ENCODE measurements at regions not wholly inside any gene's neighbourhood (a gene's known extent, or its start where the extent isn't known, plus 50 kb on each side); places are given as distances from the start of the nearest gene placed in this dataset.

DNA sequence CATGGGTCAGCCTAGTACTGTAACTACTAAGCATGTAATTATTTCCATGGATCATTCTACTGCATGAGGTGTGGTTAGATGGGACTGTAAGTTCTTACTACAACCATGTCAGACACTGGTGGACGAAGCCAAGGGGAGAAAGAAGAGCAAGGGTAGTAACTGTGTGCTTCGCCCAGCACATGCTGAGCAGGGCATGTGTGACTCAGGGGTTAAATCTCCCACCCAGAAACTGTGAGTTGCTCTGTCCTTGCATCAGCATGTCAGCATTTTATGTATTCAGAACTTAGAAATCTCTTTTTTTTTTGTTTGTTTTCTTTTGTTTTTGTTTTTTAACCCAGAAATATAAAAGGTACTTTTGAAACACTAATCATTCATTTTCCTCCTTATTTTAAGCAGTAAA lies 436.6 kb upstream of the KLF12 start:
- H3K4me2 ChIP-seq (replicated peaks; ENCODE audit: extremely low read depth, low read length, poor library complexity, severe bottlenecking): no peak overlapping the region
- H3K4me3 ChIP-seq (replicated peaks in 1 of 3; ENCODE audit: low read depth in 2 of 3, low read length in 3 of 3): no peak overlapping the region
- WGBS (ENCODE audit: insufficient coverage): no CpG with 5 or more reads among the region's 2 CpGs
- no peak overlapping the region for H3K9ac ChIP-seq (ENCODE audit: insufficient read depth, low read length, poor library complexity, severe bottlenecking)
- peaks cover 2 to 14% of the 10 kb centered on the region in 2 donors for H3K27me3 ChIP-seq (ENCODE audit: control insufficient read depth in 2 of 2, insufficient read depth in 2 of 2, low read length in 2 of 2)
- Mint-ChIP-seq H3K36me3 (no peaks in the 10 kb centered on the region), H3K9me3 (peaks cover 0 to 4% (median 2%) of the 10 kb centered on the region in 7 donors), H3K4me3 (no peak overlapping the region), H3K4me1 (no peaks in the 10 kb centered on the region), H3K27me3 (ENCODE audit: low read depth in 3 of 3) (peaks cover 9 to 14% (median 9%) of the 10 kb centered on the region in 3 donors), H3K27ac (no peak overlapping the region)
- DNase-seq: no peak
- no peaks in the 10 kb centered on the region for H3K4me1 ChIP-seq (ENCODE audit: control insufficient read depth in 1 of 2, insufficient read depth in 2 of 2, low read length in 2 of 2)
- intact Hi-C loops (cut with micrococcal nuclease): no loop called here
- no peaks in the 10 kb centered on the region for H3K79me2 ChIP-seq (ENCODE audit: insufficient read depth, low read length)
- no peaks in the 10 kb centered on the region for H3K36me3 ChIP-seq (replicated peaks in 1 of 2; ENCODE audit: control insufficient read depth in 1 of 2, insufficient read depth in 2 of 2, low read length in 2 of 2)
- H2AFZ ChIP-seq (ENCODE audit: insufficient read depth, low read depth, low read length, poor library complexity, severe bottlenecking): no peak overlapping the region
- no peaks in the 10 kb centered on the region for H4K20me1 ChIP-seq (ENCODE audit: insufficient read depth, low read length)
- TF ChIP-seq, protein P1, sequence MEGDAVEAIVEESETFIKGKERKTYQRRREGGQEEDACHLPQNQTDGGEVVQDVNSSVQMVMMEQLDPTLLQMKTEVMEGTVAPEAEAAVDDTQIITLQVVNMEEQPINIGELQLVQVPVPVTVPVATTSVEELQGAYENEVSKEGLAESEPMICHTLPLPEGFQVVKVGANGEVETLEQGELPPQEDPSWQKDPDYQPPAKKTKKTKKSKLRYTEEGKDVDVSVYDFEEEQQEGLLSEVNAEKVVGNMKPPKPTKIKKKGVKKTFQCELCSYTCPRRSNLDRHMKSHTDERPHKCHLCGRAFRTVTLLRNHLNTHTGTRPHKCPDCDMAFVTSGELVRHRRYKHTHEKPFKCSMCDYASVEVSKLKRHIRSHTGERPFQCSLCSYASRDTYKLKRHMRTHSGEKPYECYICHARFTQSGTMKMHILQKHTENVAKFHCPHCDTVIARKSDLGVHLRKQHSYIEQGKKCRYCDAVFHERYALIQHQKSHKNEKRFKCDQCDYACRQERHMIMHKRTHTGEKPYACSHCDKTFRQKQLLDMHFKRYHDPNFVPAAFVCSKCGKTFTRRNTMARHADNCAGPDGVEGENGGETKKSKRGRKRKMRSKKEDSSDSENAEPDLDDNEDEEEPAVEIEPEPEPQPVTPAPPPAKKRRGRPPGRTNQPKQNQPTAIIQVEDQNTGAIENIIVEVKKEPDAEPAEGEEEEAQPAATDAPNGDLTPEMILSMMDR (IDR thresholded peaks at IDR 0.05): no peak
- no peaks in the 10 kb centered on the region for H3K9me3 ChIP-seq (replicated peaks in 1 of 2; ENCODE audit: control insufficient read depth in 1 of 2, insufficient read depth in 1 of 2, low read length in 2 of 2)
- no peak overlapping the region for H3K27ac ChIP-seq (ENCODE audit: low read depth in 1 of 2, low read length in 2 of 2)

DNA sequence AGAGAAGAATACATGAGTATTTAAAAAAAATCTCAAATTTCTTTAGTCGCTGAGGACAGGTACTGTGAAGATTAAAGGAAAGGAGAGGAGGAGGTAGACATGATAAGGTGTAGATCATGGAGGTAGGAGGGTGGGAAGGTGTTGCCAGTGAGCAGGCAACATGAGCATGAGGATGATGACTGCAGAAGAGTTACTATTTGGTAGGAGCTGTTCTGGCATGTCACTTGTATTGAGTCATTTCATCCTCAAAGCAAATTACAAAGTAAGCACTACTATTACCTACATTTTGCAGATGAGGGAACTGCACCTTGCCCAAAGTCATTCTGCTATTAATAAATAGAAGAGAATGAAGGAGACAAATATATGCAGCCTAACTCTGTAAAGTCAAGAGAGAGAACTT lies 435.8 kb upstream of the KLF12 start:
- no peaks in the 10 kb centered on the region for H3K79me2 ChIP-seq (ENCODE audit: insufficient read depth, low read length)
- intact Hi-C loops (cut with micrococcal nuclease): no loop called here
- Mint-ChIP-seq H3K4me1 (no peaks in the 10 kb centered on the region), H3K36me3 (no peaks in the 10 kb centered on the region), H3K9me3 (peaks cover 0 to 3% (median 2%) of the 10 kb centered on the region in 7 donors), H3K27me3 (ENCODE audit: low read depth in 3 of 3) (peaks cover 2 to 6% (median 3%) of the 10 kb centered on the region in 3 donors), H3K4me3 (no peak overlapping the region), H3K27ac (no peak overlapping the region)
- no peak overlapping the region for H3K9ac ChIP-seq (ENCODE audit: insufficient read depth, low read length, poor library complexity, severe bottlenecking)
- H2AFZ ChIP-seq (ENCODE audit: insufficient read depth, low read depth, low read length, poor library complexity, severe bottlenecking): no peak overlapping the region
- TF ChIP-seq, protein P1 (IDR thresholded peaks at IDR 0.05): no peak
- no peaks in the 10 kb centered on the region for H3K9me3 ChIP-seq (replicated peaks in 1 of 2; ENCODE audit: control insufficient read depth in 1 of 2, insufficient read depth in 1 of 2, low read length in 2 of 2)
- no peaks in the 10 kb centered on the region for H3K4me1 ChIP-seq (ENCODE audit: control insufficient read depth in 1 of 2, insufficient read depth in 2 of 2, low read length in 2 of 2)
- DNase-seq: no peak
- peaks cover 0 to 8% of the 10 kb centered on the region in 2 donors for H3K27me3 ChIP-seq (ENCODE audit: control insufficient read depth in 2 of 2, insufficient read depth in 2 of 2, low read length in 2 of 2)
- no peak overlapping the region for H3K27ac ChIP-seq (ENCODE audit: low read depth in 1 of 2, low read length in 2 of 2)
- H3K4me3 ChIP-seq (replicated peaks in 1 of 3; ENCODE audit: low read depth in 2 of 3, low read length in 3 of 3): no peak overlapping the region
- no peak overlapping the region for H3K4me2 ChIP-seq (replicated peaks; ENCODE audit: extremely low read depth, low read length, poor library complexity, severe bottlenecking)
- no peaks in the 10 kb centered on the region for H3K36me3 ChIP-seq (replicated peaks in 1 of 2; ENCODE audit: control insufficient read depth in 1 of 2, insufficient read depth in 2 of 2, low read length in 2 of 2)
- H4K20me1 ChIP-seq (ENCODE audit: insufficient read depth, low read length): no peaks in the 10 kb centered on the region
- 60% methylated on average over 1 of the region's 1 CpG for WGBS (ENCODE audit: insufficient coverage)

Data from CD14-positive monocyte (primary cell).